ENCODE measurements at regions not wholly inside any gene's neighbourhood (a gene's known extent, or its start where the extent isn't known, plus 50 kb on each side); places are given as distances from the start of the nearest gene placed in this dataset.

DNA sequence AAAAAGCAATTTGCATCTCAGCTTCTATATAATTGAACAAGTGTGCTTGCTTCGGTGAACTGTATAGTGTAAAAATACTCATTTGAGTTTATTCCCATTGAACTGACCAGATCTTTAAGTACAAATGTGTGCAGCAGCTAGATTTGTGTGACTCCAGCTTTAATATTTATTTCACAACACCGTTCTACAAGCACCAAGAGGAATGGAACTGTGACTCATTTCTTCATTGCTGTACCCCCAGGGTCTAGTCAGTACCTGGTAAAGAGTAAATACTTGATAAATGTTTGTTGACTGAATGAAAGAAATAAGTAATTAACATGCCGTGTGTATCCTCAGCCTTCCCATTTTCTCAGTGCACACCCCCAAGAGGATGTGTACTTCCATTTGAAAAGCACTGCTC, 464.8 kb downstream of the CBLN4 start:
- Histone ChIP-seq H3K27me3 (ENCODE audit: insufficient read depth, low read length, poor library complexity, severe bottlenecking) (no peaks in the 10 kb centered on the region), H3K4me3 (ENCODE audit: low read length, poor library complexity, severe bottlenecking) (no peak overlapping the region), H3K4me1 (ENCODE audit: insufficient read depth, low read length, poor library complexity, severe bottlenecking) (no peaks in the 10 kb centered on the region), H3K9ac (ENCODE audit: low read depth, low read length, poor library complexity, severe bottlenecking) (no peak overlapping the region), H3K9me3 (ENCODE audit: insufficient read depth, low read depth, low read length) (no peaks in the 10 kb centered on the region), H3F3A (ENCODE audit: low read depth) (no peaks in the 10 kb centered on the region), H3K79me2 (ENCODE audit: insufficient read depth, low read length) (no peaks in the 10 kb centered on the region), H3K4me2 (ENCODE audit: low read depth, low read length, poor library complexity, severe bottlenecking) (no peak overlapping the region), H2AFZ (ENCODE audit: low read length) (no peak overlapping the region), H3K36me3 (ENCODE audit: insufficient read depth, low read length) (no peaks in the 10 kb centered on the region), H4K20me1 (ENCODE audit: insufficient read depth, low read length, poor library complexity, severe bottlenecking) (no peaks in the 10 kb centered on the region), H3K9me2 (replicated peaks; ENCODE audit: low read depth, low read length) (no peaks in the 10 kb centered on the region)
- TF ChIP-seq EZH2phosphoT487 (IDR thresholded peaks at IDR 0.05; ENCODE audit: borderline replicate concordance): no peak
- TF ChIP-seq, protein P1, sequence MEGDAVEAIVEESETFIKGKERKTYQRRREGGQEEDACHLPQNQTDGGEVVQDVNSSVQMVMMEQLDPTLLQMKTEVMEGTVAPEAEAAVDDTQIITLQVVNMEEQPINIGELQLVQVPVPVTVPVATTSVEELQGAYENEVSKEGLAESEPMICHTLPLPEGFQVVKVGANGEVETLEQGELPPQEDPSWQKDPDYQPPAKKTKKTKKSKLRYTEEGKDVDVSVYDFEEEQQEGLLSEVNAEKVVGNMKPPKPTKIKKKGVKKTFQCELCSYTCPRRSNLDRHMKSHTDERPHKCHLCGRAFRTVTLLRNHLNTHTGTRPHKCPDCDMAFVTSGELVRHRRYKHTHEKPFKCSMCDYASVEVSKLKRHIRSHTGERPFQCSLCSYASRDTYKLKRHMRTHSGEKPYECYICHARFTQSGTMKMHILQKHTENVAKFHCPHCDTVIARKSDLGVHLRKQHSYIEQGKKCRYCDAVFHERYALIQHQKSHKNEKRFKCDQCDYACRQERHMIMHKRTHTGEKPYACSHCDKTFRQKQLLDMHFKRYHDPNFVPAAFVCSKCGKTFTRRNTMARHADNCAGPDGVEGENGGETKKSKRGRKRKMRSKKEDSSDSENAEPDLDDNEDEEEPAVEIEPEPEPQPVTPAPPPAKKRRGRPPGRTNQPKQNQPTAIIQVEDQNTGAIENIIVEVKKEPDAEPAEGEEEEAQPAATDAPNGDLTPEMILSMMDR (conservative IDR thresholded peaks at IDR 0.05; ENCODE audit: low read length): no peak

DNA sequence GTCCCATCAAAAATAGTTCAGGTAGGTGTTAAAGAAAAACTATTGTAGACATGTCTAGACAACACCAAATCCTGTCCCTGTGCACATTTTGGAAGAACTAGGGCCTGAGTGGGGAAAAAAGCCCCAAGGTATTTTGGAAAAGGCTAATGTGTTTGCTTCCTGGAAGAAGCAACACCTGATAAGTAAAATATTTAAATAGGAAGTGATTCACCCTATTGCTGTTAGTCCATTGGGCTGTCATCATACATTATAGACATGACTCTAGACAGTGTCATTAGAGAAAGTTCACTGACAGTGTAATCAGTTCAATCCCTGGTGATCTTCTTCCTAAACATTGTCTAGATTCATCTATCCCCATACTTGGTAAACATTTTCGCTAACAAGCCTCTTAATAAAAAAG, 465.3 kb downstream of the CBLN4 start:
- H2AFZ ChIP-seq (ENCODE audit: low read length): no peak overlapping the region
- H3K4me2 ChIP-seq (ENCODE audit: low read depth, low read length, poor library complexity, severe bottlenecking): no peak overlapping the region
- no peaks in the 10 kb centered on the region for H4K20me1 ChIP-seq (ENCODE audit: insufficient read depth, low read length, poor library complexity, severe bottlenecking)
- no peaks in the 10 kb centered on the region for H3K9me2 ChIP-seq (replicated peaks; ENCODE audit: low read depth, low read length)
- H3K27me3 ChIP-seq (ENCODE audit: insufficient read depth, low read length, poor library complexity, severe bottlenecking): no peaks in the 10 kb centered on the region
- H3K9ac ChIP-seq (ENCODE audit: low read depth, low read length, poor library complexity, severe bottlenecking): no peak overlapping the region
- H3F3A ChIP-seq (ENCODE audit: low read depth): no peaks in the 10 kb centered on the region
- H3K4me1 ChIP-seq (ENCODE audit: insufficient read depth, low read length, poor library complexity, severe bottlenecking): no peaks in the 10 kb centered on the region
- no peak overlapping the region for H3K4me3 ChIP-seq (ENCODE audit: low read length, poor library complexity, severe bottlenecking)
- no peaks in the 10 kb centered on the region for H3K79me2 ChIP-seq (ENCODE audit: insufficient read depth, low read length)
- TF ChIP-seq EZH2phosphoT487 (IDR thresholded peaks at IDR 0.05; ENCODE audit: borderline replicate concordance): no peak
- TF ChIP-seq, protein P1 (conservative IDR thresholded peaks at IDR 0.05; ENCODE audit: low read length): no peak
- no peaks in the 10 kb centered on the region for H3K9me3 ChIP-seq (ENCODE audit: insufficient read depth, low read depth, low read length)
- H3K36me3 ChIP-seq (ENCODE audit: insufficient read depth, low read length): no peaks in the 10 kb centered on the region

DNA sequence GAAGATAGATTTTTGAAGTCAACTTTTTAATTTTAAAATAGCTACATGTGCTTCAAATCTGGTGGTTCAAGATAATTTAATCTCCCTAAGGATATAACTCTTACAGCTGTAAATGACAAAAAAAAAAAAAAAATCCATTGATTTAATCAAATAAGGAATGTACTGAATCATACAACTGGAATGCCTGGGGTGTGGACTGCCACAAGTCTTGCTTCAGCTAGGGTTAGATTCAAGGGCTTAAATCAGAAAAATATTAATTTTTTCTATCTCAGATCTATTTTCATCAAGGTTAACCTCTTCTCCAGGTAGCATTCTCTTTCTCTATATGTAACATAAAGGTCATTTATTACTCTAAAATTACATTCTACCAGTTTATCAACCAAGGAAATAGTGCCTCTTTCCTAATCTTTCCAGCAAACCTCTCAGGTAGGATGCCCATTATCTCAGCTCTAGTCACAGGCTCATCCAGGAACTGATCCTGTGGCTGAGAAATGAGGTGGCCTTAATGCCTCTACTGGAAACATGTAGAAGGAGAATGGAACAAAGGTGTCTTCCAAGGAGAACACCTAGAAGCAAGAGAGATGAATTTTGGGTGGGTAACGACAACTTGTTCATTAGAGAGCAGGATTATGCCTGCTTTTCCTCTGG, 466.9 kb downstream of the CBLN4 start:
- TF ChIP-seq, protein P1 (conservative IDR thresholded peaks at IDR 0.05; ENCODE audit: low read length): no peak
- no peak for TF ChIP-seq EZH2phosphoT487 (IDR thresholded peaks at IDR 0.05; ENCODE audit: borderline replicate concordance)
- H3K4me3 ChIP-seq (ENCODE audit: low read length, poor library complexity, severe bottlenecking): no peak overlapping the region
- H3K9me3 ChIP-seq (ENCODE audit: insufficient read depth, low read depth, low read length): no peaks in the 10 kb centered on the region

More for the DNA sequence above, 466.9 kb downstream of the CBLN4 start:
- H3K9me2 ChIP-seq (replicated peaks; ENCODE audit: low read depth, low read length): no peaks in the 10 kb centered on the region
- H3K4me1 ChIP-seq (ENCODE audit: insufficient read depth, low read length, poor library complexity, severe bottlenecking): no peaks in the 10 kb centered on the region
- H3K4me2 ChIP-seq (ENCODE audit: low read depth, low read length, poor library complexity, severe bottlenecking): no peak overlapping the region
- H3K36me3 ChIP-seq (ENCODE audit: insufficient read depth, low read length): no peaks in the 10 kb centered on the region
- no peaks in the 10 kb centered on the region for H3K79me2 ChIP-seq (ENCODE audit: insufficient read depth, low read length)
- no peak overlapping the region for H2AFZ ChIP-seq (ENCODE audit: low read length)
- H3K9ac ChIP-seq (ENCODE audit: low read depth, low read length, poor library complexity, severe bottlenecking): no peak overlapping the region
- H3K27me3 ChIP-seq (ENCODE audit: insufficient read depth, low read length, poor library complexity, severe bottlenecking): no peaks in the 10 kb centered on the region
- H4K20me1 ChIP-seq (ENCODE audit: insufficient read depth, low read length, poor library complexity, severe bottlenecking): no peaks in the 10 kb centered on the region
- H3F3A ChIP-seq (ENCODE audit: low read depth): no peaks in the 10 kb centered on the region
